T47D (cell line): ENCODE measurements at regions not wholly inside any gene's neighbourhood (a gene's known extent, or its start where the extent isn't known, plus 50 kb on each side); places are given as distances from the start of the nearest gene placed in this dataset.
"Not testable (repeated sequence)": the region's sequence is repeated elsewhere in the genome, so short reads cannot be mapped to it uniquely, and the experiment has no call there.

Experiments used
- DNase-seq, 2 experiments: peaks; one replicate each; pipeline versions ENCODE4 v3.0.0 to v3.0.0-alpha.2; 2011 to 2012; ENCODE audit warnings: low read depth in 1 of 2, low spot score in 1 of 2
- JUND ChIP-seq: IDR thresholded peaks from 2 replicates; pipeline ENCODE4 v1.6.1; 2012; ENCODE audit warnings: low read depth
- in situ Hi-C: cut with HindIII; loops from 2 replicates; pipeline ENCODE4 v1.10.0; 2016; ENCODE audit warnings: low sequenced_read_pairs, low pct_unique_long_range_greater_than_20kb

GRCh38 chr1:79262745-79263258, 256.3 kb upstream of the ADGRL4 start:
- in situ Hi-C loops: no loop called here
- no peak for DNase-seq
- no peak for TF ChIP-seq JUND

DNA sequence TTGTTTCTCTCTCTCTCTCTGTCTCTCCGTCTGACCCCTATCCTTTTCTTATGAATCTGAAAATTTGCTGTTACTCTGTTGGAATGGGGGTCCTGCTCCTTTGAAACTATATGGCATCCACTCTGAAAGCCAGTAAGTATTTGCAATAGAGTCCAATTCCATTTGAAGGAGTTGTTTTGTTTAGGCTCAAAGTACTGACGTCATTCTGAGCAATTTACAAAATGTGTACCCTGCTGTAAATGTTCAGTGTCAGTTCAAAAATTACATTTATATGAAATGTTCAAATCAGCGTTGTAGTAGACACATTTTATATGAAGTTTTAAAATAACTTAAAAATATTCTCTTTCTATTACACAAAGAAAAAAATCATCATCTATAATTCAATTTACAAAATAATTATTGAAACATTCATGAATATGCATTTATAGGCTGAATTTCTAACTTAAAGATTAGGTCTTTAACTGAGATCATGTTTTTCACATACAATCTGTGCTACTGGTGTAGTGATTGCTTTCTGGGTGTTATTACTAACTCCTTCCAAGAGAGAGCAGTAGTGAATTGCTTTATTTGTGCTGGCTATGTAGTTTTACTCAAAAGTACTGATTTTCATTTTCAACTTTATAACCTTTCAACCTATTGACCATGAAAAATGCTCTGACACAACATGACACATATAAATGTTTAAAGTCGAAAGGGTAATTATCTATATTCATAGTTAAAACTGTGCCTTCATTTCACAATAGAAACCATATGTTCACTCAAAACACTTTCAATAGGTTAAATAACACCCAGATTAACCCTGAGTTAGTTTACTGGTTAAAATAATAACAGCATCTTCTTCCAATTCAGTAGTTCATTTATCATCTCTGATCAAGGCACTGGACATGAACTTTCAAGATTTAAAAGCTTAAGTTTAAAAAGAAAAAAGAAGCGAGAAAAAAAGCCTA, 253.1 kb upstream of the ADGRL4 start:
- TF ChIP-seq JUND: no peak
- in situ Hi-C loops: no loop called here
- peak; percentile 32 to 39 for DNase-seq

- TF ChIP-seq JUND: no peak
- DNase-seq: peak in 1 of 2 experiments; percentile 38
- in situ Hi-C loops: no loop called here
Observed at GRCh38 chr1:79255421-79255820, 248.9 kb upstream of the ADGRL4 start.

DNA sequence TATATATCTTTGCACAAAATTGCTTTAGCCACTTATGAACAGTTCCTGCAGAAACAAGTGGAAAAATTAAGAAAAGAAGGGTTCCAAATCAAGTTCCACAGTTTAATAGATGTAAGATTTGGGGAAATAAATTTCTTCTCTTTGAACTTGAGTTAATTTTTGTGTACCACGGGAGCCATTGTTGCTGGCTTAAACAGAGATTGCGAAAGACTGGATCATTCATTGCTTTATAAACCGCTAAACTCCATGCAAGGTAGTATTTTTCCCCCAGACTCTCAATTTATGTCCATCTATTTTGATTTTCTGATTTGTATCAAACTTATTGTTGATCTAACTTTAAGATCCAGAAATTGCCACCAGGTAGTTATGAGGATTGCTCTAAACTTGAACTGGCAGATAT, 246.1 kb upstream of the ADGRL4 start:
- no peak for TF ChIP-seq JUND
- in situ Hi-C loops: no loop called here
- no peak for DNase-seq

DNA sequence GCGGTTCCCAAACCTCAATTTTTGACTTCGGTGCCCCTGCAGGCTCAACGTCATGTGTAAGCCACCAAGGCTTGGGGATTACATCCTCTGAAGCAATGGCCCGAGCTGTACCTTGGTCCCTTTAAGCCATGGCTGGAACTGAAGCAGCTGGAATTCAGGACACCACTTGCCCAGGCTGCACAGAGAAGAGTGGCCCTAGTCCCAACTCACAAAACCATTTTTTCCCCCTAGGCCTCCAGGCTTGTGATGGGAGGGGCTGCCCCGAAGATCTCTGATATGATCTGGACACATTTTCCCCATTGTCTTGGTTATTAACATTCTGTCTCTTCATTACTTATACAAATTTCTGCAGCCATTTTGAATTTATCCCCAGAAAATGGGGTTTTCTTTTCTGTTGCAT, 233.3 kb upstream of the ADGRL4 start:
- in situ Hi-C loops: no loop called here
- DNase-seq: no peak
- no peak for TF ChIP-seq JUND

DNA sequence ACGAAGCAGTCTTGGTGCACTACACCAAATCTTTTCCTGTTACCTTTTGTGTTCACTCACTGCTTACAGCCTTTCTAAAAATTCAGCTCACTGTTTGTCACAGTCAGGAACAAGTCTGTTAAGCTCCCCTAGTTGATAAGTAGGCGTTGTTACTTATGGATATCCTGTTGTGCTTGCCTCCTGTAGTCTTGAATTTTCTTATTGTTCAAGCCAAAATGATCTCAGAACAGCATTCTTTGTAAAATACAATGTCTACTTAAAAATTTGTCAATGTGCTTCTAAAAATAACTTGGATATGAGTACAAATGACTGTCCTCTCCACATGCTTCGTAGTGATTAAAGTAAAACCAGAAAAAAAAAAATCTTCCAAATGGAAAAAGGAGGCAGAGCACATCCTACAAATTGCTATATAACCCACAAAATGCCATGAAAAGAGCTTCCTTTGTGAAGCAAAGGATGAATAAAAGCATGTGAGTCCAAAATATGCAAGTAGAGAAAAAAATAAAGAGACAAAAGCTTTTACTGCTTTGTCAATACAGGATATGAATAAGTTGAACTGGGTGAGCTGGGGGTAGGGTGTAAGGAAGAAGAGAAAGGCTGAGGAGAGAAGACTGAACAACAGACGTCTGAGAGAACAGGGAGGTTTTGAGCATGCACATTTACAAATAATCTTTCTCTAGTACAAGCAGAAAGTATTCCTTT, 228.9 kb upstream of the ADGRL4 start:
- in situ Hi-C loops: no loop called here
- DNase-seq: no peak
- no peak for TF ChIP-seq JUND

DNA sequence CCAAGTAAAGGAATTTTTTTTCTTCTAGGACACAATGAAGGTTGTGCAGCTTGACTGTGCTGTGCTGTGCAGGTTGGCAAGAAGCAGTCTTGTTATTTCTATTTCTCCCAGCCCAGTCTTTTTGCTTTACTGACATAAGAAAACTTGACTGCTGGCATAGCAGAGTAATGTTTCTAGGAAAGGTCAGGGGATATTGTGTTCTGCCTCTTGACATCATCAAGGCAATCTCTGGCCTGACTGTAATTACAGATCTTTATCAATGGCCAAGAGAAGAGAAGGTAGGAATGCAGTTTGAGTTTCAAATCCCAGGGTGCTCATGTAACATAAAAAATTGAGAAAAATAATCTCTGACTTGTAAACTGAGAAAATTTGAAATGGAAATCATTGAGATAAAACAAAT, 226.3 kb upstream of the ADGRL4 start:
- no peak for TF ChIP-seq JUND
- peak in 1 of 2 experiments; percentile 4 for DNase-seq
- in situ Hi-C loops: no loop called here

DNA sequence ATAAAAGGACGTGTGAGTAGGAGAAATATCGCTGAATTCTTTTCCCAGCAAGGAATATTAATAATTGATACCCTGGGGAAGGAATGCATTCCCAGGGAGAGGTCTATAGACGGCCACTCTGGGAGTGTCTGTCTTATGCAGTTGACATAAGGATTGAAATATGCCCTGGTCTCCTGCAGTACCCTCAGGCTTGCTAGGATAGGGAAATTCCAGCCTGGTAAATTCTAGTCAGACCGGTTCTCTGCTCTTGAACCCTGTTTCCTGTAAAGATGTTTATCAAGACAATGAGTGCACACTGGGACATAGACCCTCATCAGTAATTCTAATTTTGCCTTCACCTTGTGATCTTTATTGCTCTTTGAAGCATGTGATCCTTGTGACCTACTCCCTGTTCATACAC, 224.2 kb upstream of the ADGRL4 start:
- DNase-seq: peak in 1 of 2 experiments; percentile 43
- in situ Hi-C loops: not testable (repeated sequence)

GRCh38 chr1:79226963-79227362, 220.4 kb upstream of the ADGRL4 start:
- in situ Hi-C loops: no loop called here
- TF ChIP-seq JUND: no peak
- DNase-seq: no peak

- in situ Hi-C loops: no loop called here
- no peak for DNase-seq
Observed at GRCh38 chr1:79224537-79224936, 218.0 kb upstream of the ADGRL4 start.

GRCh38 chr1:79220509-79220908, 214.0 kb upstream of the ADGRL4 start:
- TF ChIP-seq JUND: no peak
- no peak for DNase-seq
- in situ Hi-C loops: no loop called here

More at GRCh38 chr1:79224537-79224936, 218.0 kb upstream of the ADGRL4 start:
- TF ChIP-seq JUND: no peak

GRCh38 chr1:79215311-79215710, 208.8 kb upstream of the ADGRL4 start:
- TF ChIP-seq JUND: no peak
- in situ Hi-C loops: no loop called here
- no peak for DNase-seq

DNA sequence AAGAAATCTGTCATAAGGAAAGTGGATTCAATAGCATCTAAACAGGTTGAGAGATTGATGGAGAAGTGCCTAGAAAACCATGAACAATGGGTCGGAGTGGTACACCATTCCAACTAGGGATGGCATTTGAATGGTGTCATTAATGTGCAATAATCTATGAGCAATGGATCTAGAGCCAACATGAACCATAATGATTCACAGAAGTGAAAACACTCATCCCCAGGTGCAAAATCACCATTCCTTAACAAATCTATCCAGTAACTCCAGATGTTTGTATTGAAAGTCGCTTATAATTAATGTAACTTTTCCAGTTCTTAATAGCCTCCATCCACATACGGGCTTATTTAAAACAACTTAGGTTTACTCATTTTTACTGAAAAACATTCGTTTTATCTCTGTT, 201.3 kb upstream of the ADGRL4 start:
- in situ Hi-C loops: no loop called here
- DNase-seq: no peak
- TF ChIP-seq JUND: no peak

DNA sequence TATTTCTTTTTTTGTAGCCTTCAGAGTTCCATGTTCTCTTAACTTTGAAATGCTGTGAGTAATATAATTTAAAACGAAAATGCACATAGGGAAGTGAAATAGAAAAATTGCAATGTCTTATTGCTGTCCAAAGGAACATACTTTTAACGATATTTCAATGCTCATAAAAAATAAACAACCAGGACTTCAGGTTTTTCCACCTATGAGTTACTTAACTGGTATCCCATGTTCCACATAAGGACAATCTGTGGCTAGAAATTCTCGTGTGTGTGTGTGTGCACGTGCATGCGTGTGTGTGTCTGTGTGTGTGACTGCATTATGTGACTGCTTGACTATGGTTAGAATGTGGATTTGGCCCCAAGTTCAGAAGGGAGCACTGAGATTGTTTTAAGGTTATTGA, 200.8 kb upstream of the ADGRL4 start:
- DNase-seq: peak in 1 of 2 experiments; percentile 29
- TF ChIP-seq JUND: no peak
- in situ Hi-C loops: no loop called here
